Retinal pigment epithelial cell (primary cell): ENCODE measurements at regions not wholly inside any gene's neighbourhood (a gene's known extent, or its start where the extent isn't known, plus 50 kb on each side); places are given as distances from the start of the nearest gene placed in this dataset.

Experiments
- DNase-seq: peaks from one replicate; pipeline ENCODE4 v3.0.0-alpha.2; 2010; ENCODE audit warnings: low read depth
- H3K4me3 ChIP-seq: 2 replicates; pipeline ENCODE4 v1.5.1; 2011; ENCODE audit warnings: mild to moderate bottlenecking, low read length, control low read depth, moderate library complexity
- TF ChIP-seq, protein P1 (sequence below): conservative IDR thresholded peaks from 2 replicates; pipeline ENCODE4 v1.5.1; 2011; ENCODE audit warnings: low read depth, low read length, control low read depth, inconsistent platforms

DNA sequence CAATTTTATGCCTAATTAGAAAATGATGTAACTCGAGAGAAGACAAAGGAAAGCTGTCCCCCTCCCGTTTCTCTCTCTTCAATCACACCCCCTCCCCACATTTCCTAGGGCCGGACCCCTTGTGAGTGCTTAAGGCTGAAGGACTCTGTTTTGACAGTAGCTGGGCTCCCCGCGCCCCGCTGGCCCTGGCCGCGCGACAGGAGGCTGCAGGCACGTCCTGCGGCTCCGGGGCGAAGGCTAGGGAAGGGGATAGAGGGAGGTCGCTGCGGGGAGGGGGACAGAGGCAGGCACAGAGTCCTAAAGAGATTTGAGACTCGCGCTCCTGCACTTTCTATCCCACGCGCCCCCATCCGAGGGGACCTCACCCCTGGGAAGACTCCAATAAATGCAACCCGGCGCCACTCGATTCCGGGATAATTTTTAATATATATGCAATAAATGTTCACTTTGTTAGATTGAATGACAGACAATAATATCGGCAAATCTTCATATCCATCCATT is 56.2 kb upstream of the TMEM33 start:
- TF ChIP-seq, protein P1, sequence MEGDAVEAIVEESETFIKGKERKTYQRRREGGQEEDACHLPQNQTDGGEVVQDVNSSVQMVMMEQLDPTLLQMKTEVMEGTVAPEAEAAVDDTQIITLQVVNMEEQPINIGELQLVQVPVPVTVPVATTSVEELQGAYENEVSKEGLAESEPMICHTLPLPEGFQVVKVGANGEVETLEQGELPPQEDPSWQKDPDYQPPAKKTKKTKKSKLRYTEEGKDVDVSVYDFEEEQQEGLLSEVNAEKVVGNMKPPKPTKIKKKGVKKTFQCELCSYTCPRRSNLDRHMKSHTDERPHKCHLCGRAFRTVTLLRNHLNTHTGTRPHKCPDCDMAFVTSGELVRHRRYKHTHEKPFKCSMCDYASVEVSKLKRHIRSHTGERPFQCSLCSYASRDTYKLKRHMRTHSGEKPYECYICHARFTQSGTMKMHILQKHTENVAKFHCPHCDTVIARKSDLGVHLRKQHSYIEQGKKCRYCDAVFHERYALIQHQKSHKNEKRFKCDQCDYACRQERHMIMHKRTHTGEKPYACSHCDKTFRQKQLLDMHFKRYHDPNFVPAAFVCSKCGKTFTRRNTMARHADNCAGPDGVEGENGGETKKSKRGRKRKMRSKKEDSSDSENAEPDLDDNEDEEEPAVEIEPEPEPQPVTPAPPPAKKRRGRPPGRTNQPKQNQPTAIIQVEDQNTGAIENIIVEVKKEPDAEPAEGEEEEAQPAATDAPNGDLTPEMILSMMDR: no peak
- no peak for DNase-seq
- H3K4me3 ChIP-seq: no peak overlapping the region

DNA sequence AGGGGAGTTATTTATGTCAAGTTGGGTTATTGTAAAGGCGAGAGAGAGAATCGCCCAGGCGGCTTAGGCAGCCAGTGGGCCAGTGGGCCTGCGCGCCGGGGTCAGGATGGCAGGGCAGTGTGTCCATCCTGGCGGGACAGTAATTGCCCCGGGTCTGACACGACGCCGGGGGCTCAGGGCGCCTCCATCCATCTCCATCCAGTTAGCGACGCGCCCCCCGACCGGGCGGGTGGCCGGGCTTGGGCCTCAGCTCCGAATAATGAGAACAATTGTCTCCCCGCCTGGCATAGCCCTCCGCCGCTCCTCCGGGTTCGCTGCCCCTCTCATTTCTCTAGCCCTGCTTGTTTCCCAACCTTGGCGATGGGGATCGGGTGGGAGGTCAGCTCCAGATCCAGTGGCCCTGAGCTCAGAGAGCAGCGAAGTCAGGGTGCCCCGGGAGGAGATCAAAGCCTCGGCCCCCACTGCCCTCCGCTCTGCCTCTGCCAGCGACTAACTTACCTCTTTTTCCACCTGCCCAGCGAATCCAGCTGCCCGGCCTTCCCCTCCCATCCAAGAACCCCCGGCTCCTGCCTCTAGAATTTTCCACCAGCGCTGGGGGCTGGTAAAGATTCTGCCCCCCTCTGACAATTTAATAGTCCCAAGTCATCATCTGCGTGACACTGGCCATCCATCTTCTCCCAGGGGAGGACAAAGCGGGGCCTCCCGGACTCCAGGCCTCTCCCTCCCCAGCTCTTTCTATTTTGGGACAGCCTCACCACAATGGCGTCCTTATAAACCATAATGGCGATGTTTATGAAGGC is 56.9 kb upstream of the TMEM33 start:
- no peak for DNase-seq
- no peak overlapping the region for H3K4me3 ChIP-seq
- TF ChIP-seq, protein P1: no peak

DNA sequence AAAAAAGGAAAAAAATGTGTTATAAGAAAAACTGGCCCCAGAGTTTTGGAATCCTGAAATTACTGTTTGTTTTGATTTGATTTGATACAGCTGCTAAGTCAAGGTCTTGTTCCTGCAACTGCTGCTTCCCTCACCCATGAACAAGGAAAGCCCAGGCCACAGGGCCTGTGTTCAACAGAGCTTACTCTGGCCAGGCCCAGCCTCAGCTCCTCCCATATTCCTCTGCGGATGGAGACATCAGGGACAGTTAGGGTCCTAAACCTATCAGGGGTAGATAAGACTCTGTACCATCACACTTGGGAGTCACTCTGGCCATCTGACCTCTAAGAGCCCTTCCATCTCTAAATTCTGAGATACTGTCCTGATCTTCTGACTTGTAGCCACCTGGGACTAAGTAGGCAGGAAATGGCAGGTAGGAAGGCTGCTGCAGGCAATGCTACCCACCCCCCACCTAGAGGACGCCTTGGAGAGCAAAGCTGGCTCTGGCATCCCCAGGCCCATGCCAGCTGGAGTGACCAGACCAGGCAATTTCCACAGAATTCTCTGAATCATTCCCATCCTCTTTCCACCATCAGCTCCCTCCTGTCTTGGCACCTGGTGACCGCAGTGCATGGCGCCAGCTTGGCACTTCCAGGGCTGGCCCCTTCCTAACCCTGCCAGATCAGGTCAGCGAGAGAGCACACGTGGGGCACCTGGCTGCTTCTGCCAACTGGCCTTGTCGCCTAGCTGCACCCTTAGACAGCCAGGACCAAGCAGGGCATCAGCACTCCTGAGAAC is 58.0 kb upstream of the TMEM33 start:
- H3K4me3 ChIP-seq: no peak overlapping the region
- no peak for DNase-seq
- TF ChIP-seq, protein P1: no peak

DNA sequence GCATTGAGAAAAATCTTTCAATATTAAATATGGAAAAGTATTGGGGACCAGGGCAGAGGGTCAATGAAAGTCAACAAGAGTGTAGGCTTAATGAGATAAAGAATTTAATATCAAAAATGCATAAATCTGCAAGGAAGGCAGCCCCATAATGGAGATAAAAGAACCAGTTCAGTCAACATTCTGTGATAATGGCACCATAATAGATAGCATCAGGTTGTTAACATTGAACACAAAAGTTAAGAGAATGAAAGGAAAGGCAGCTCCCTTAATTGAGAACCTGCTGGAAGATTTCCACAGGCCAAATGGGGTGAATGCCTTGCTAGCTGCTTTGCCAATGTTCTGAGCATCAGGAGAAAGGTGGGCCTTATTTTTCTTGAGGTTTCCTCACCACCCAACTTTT is 60.4 kb upstream of the TMEM33 start:
- no peak for DNase-seq
- no peak overlapping the region for H3K4me3 ChIP-seq
- TF ChIP-seq, protein P1: no peak

DNA sequence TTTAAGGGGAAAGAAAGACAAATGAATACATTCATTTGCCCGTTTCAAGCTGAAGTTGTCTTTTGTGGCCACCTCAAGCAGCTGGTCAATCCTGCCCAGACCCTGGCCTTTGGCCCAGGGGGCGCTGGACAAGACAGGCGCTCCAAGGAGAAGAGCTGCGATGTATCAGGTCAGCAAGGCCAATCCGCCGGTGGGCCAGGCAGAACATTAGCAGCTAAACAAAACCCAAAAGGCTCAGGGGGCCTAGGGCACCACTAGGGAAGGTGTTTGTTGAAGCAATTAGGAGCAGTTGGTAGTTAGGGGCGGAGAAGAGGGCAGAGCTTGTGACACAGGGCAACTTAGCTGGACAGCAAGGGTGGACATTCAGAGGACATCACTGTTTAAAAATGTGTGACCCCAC is 60.8 kb upstream of the TMEM33 start:
- no peak overlapping the region for H3K4me3 ChIP-seq
- no peak for DNase-seq
- TF ChIP-seq, protein P1: no peak

DNA sequence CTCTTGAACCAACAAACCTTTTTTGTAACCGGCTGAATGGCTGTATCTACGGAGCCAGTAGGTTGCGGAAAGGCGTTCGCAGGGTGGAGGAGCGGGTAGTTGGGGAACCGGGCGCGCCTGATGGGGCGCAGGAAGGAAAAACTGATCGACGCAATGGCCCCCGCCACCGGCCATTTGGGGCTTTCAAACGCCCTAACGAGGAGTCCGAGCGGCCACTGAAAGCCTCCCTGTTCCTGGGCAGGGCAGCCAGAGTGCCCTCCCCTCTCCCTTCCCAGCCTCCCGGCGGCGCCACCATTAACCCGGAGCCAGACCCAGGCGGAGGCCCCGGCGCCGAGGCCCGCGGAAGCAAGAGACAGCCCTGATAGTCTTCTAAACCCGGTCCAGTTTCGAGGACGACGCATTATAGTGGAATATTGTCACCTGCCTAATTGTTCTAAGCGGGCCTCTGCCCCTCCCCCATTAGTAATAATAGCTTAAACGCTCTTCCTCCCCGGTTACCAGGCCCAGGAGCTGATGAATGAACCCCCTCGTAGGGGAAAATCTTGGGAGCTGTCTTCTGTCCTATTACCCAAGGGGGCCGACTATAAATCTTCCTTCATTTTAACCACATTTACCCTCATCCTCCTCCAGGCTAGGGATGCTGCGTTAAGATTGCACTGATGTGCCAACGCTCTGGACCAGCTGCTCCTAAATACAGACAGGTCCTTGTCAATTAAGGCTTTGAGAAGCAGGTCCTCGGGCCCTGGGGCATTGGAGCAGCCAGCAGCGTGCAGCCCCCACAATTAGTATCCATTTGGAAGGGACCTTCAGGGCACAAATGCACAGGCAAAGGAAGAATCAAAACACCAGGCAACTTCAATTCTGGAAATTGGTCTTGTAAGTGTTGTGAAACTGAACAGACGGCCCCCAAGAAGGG is 61.6 kb upstream of the TMEM33 start:
- H3K4me3 ChIP-seq: no peak overlapping the region
- DNase-seq: no peak
- TF ChIP-seq, protein P1: no peak
